Karpas-422 (cell line): ENCODE measurements at regions not wholly inside any gene's neighbourhood (a gene's known extent, or its start where the extent isn't known, plus 50 kb on each side); places are given as distances from the start of the nearest gene placed in this dataset.

ENCODE experiments used
- DNase-seq: peaks from one replicate; pipeline ENCODE4 v3.0.0-alpha.2; 2015
- H2AFZ ChIP-seq: fragments of 200-600 bp; sonication (generic); 2 replicates; pipeline ENCODE4 v1.6.1; 2014; ENCODE audit warnings: antibody characterized with exemption, low read length, mixed read lengths
- H3K27ac ChIP-seq: fragments of 200-600 bp; sonication (generic); 2 replicates; pipeline ENCODE4 v1.5.1; 2014; ENCODE audit warnings: mild to moderate bottlenecking, low read length, moderate library complexity
- H3K27me3 ChIP-seq: fragments of 200-600 bp; sonication (generic); 2 replicates; pipeline ENCODE4 v1.6.1; 2014; ENCODE audit warnings: low read length, mixed read lengths
- H3K36me3 ChIP-seq: fragments of 200-600 bp; sonication (generic); 2 replicates; pipeline ENCODE4 v1.6.1; 2014; ENCODE audit warnings: low read length, mixed read lengths; ENCODE audit not compliant: insufficient read depth
- H3K4me1 ChIP-seq: fragments of 200-600 bp; sonication (generic); 2 replicates; pipeline ENCODE4 v1.6.1; 2014; ENCODE audit warnings: mild to moderate bottlenecking, low read length, mixed read lengths
- H3K4me2 ChIP-seq: fragments of 200-600 bp; sonication (generic); 2 replicates; pipeline ENCODE4 v1.6.1; 2014; ENCODE audit warnings: low read length, low read depth, mild to moderate bottlenecking; ENCODE audit not compliant: poor library complexity, severe bottlenecking
- H3K4me3 ChIP-seq: fragments of 200-600 bp; sonication (generic); 2 replicates; pipeline ENCODE4 v1.5.1; 2014; ENCODE audit warnings: mild to moderate bottlenecking, antibody characterized with exemption, low read length, mixed read lengths
- H3K79me2 ChIP-seq: fragments of 200-600 bp; sonication (generic); 2 replicates; pipeline ENCODE4 v1.6.1; 2014; ENCODE audit warnings: mild to moderate bottlenecking, low read length, mixed read lengths
- H3K9ac ChIP-seq: fragments of 200-600 bp; sonication (generic); 2 replicates; pipeline ENCODE4 v1.6.0; 2014; ENCODE audit warnings: low read length
- H3K9me2 ChIP-seq: fragments of 200-600 bp; sonication (generic), shearing (Covaris generic); replicated peaks from 2 replicates; pipeline ENCODE4 v1.6.0; 2014; ENCODE audit warnings: mild to moderate bottlenecking, low read length, moderate library complexity; ENCODE audit not compliant: insufficient read depth
- H3K9me3 ChIP-seq: fragments of 300-700, 200-600 bp; sonication (generic); 2 replicates; pipeline ENCODE4 v1.6.1; 2014; ENCODE audit warnings: low read length, mixed read lengths
- H4K20me1 ChIP-seq: fragments of 200-600 bp; sonication (generic); 2 replicates; pipeline ENCODE4 v1.6.1; 2014; ENCODE audit warnings: mild to moderate bottlenecking, antibody characterized with exemption, low read length, low read depth; ENCODE audit not compliant: insufficient read depth

- Histone ChIP-seq H2AFZ (no peak overlapping the region), H3K9ac (no peak overlapping the region), H3K4me1 (no peaks in the 10 kb centered on the region), H3K9me2 (no peaks in the 10 kb centered on the region), H3K27me3 (no peaks in the 10 kb centered on the region), H3K4me3 (no peak overlapping the region), H3K27ac (no peak overlapping the region), H3K4me2 (no peak overlapping the region), H3K9me3 (no peaks in the 10 kb centered on the region), H4K20me1 (no peaks in the 10 kb centered on the region), H3K36me3 (no peaks in the 10 kb centered on the region), H3K79me2 (no peaks in the 10 kb centered on the region)
- DNase-seq = no peak
Measured at GRCh38 chr1:175873290-175873935, 130.0 kb upstream of the TNR start.

DNA sequence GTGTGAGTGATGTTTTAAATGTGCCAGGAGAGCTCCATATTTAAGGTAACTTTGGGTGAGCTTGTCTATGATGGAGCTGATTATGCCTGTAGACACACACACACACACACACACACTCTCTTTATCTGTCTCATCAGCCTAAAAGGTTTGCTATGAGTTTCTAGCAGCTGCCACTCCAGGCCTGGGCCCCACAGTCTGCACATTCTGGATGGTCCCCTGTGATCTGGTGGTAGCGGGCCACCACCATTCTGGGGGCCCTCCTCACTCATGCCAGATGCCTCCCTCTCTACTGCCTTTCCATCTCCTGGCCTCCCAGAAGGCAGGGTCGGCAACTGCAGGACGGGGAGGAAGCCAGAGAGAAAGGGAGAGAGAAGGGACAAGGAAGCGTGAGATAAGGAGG lies 129.2 kb upstream of the TNR start:
- H3K79me2 ChIP-seq = no peaks in the 10 kb centered on the region
- no peak for DNase-seq
- H3K9me3 ChIP-seq = no peaks in the 10 kb centered on the region
- H3K4me1 ChIP-seq = no peaks in the 10 kb centered on the region
- no peak overlapping the region for H3K4me3 ChIP-seq
- H4K20me1 ChIP-seq = no peaks in the 10 kb centered on the region
- no peaks in the 10 kb centered on the region for H3K36me3 ChIP-seq
- H3K27me3 ChIP-seq = no peaks in the 10 kb centered on the region
- H3K27ac ChIP-seq = no peak overlapping the region
- H3K9ac ChIP-seq = no peak overlapping the region
- H3K4me2 ChIP-seq = no peak overlapping the region
- H2AFZ ChIP-seq = no peak overlapping the region
- no peaks in the 10 kb centered on the region for H3K9me2 ChIP-seq

DNA sequence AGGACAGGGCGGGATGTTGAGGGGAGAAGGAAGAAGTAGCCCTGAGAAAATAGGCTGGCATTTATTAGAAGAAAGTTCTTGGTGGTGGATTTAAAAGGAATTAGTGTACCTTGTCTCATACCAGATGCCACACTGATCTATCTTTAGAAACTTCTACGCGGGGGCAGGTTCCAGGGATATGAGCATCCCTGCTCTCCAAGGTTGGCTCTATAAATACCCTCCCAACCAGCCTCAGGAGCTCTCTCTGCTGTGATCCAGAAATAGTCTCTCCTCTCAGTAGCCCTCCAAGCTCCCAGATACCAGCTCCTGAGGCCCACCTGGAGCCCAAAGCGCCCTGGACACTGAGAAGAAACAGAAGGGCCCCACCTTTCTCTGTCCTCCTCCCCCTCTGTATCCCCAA lies 128.3 kb upstream of the TNR start:
- H4K20me1 ChIP-seq = no peaks in the 10 kb centered on the region
- no peak overlapping the region for H3K27ac ChIP-seq
- H3K9me2 ChIP-seq = no peaks in the 10 kb centered on the region
- no peaks in the 10 kb centered on the region for H3K4me1 ChIP-seq
- H3K4me3 ChIP-seq = no peak overlapping the region
- no peak overlapping the region for H2AFZ ChIP-seq
- no peaks in the 10 kb centered on the region for H3K79me2 ChIP-seq
- H3K27me3 ChIP-seq = no peaks in the 10 kb centered on the region
- no peak for DNase-seq
- no peaks in the 10 kb centered on the region for H3K36me3 ChIP-seq
- no peak overlapping the region for H3K4me2 ChIP-seq
- H3K9me3 ChIP-seq = no peaks in the 10 kb centered on the region
- H3K9ac ChIP-seq = no peak overlapping the region

GRCh38 chr1:175870217-175870616 lies 126.8 kb upstream of the TNR start:
- no peaks in the 10 kb centered on the region for H3K9me2 ChIP-seq
- no peaks in the 10 kb centered on the region for H3K27me3 ChIP-seq
- no peak for DNase-seq
- no peaks in the 10 kb centered on the region for H4K20me1 ChIP-seq
- H2AFZ ChIP-seq = no peak overlapping the region
- H3K4me2 ChIP-seq = no peak overlapping the region
- no peak overlapping the region for H3K9ac ChIP-seq
- no peak overlapping the region for H3K27ac ChIP-seq
- no peaks in the 10 kb centered on the region for H3K36me3 ChIP-seq
- no peaks in the 10 kb centered on the region for H3K79me2 ChIP-seq
- no peaks in the 10 kb centered on the region for H3K9me3 ChIP-seq
- H3K4me1 ChIP-seq = no peaks in the 10 kb centered on the region
- no peak overlapping the region for H3K4me3 ChIP-seq

- Histone ChIP-seq H3K4me3 (no peak overlapping the region), H3K27me3 (no peaks in the 10 kb centered on the region), H3K27ac (no peak overlapping the region), H4K20me1 (no peaks in the 10 kb centered on the region), H3K4me2 (no peak overlapping the region), H2AFZ (no peak overlapping the region), H3K9me2 (no peaks in the 10 kb centered on the region), H3K36me3 (no peaks in the 10 kb centered on the region), H3K4me1 (no peaks in the 10 kb centered on the region), H3K9ac (no peak overlapping the region), H3K9me3 (no peaks in the 10 kb centered on the region), H3K79me2 (no peaks in the 10 kb centered on the region)
- DNase-seq = no peak
Measured at GRCh38 chr1:175866776-175867175, 123.4 kb upstream of the TNR start.

DNA sequence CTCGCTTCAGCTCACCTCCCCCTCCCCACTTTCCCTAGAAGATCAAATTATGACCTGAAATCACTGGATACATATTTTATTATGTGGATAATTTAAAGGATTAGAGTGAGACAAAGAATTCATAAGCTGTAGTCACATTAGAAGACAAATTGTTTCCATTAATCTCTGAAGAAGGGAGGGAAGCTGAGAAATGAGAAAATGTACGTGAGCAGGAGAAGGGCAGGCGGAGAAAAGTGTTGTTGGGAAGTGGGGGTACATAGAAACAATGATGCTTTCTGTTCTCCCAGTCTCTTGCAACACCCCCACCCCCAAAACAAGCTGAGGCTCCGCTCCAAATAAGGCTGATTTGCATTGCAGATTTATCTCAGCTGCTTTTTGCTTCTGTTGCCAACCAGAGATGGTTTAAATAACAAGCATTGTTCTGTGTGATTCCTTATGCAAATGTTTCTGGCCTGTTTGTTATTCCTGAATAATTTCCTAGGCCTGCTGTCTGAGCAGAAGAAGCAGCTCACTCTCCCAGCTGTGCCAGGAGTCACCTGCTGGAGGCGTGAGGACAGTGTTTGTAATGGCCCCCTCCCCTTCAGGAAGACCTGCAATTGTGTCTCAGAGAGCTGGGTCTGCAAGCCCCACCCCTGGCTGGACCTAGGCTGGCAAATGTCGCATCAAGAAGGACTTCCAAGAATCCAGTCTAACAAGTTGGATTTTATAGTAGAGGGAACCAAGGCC lies 121.8 kb upstream of the TNR start:
- Histone ChIP-seq H3K9me2 (no peaks in the 10 kb centered on the region), H3K9ac (no peak overlapping the region), H3K79me2 (no peaks in the 10 kb centered on the region), H3K4me1 (no peaks in the 10 kb centered on the region), H4K20me1 (no peaks in the 10 kb centered on the region), H3K4me3 (no peak overlapping the region), H2AFZ (no peak overlapping the region), H3K36me3 (no peaks in the 10 kb centered on the region), H3K27me3 (no peaks in the 10 kb centered on the region), H3K9me3 (no peaks in the 10 kb centered on the region), H3K4me2 (no peak overlapping the region), H3K27ac (no peak overlapping the region)
- DNase-seq = no peak

DNA sequence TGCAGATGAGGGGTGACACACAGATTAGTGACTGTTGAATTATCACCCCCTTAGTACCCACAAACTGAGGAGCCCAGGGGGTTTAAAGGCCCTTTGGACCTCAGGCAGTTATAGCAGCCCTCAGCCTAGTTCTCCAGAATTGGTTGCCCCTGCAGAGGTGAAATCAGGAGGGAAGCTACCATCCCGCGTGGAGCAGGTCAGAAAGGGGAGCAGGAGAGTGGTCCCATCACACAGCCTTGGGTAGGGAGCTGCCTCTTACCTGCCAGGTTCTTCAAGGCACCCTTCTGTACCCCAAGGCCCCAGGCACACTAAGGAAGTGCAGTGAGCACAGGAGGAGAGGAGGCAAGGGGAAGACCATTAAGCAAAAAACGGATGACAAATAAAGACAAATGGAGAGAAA lies 121.2 kb upstream of the TNR start:
- Histone ChIP-seq H3K27ac (no peak overlapping the region), H3K27me3 (no peaks in the 10 kb centered on the region), H4K20me1 (no peaks in the 10 kb centered on the region), H3K79me2 (no peaks in the 10 kb centered on the region), H2AFZ (no peak overlapping the region), H3K4me1 (no peaks in the 10 kb centered on the region), H3K9me3 (no peaks in the 10 kb centered on the region), H3K9ac (no peak overlapping the region), H3K9me2 (no peaks in the 10 kb centered on the region), H3K4me2 (no peak overlapping the region), H3K4me3 (no peak overlapping the region), H3K36me3 (no peaks in the 10 kb centered on the region)
- DNase-seq = no peak

DNA sequence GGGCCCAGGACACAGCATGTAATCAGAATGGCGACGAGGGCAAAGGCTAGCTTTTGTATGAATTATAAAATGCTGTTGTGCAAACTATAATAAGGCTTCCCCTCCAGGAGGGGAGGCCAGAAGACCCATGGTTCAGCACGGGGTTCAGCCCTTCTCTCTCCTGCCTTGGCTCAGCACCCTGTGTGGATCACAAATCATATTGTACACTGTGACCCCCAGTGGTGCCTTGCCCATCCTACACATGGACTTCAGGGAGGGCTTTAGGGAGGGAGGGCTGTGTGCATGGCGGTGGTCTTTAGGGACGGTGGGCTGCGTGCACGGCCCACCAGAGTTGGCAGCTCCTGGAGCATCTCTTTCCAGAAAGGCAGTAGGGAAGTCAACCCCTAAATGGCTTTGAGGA lies 120.8 kb upstream of the TNR start:
- no peak overlapping the region for H3K27ac ChIP-seq
- no peaks in the 10 kb centered on the region for H3K9me2 ChIP-seq
- H3K36me3 ChIP-seq = no peaks in the 10 kb centered on the region
- no peak overlapping the region for H2AFZ ChIP-seq
- H3K4me3 ChIP-seq = no peak overlapping the region
- H3K9ac ChIP-seq = no peak overlapping the region
- no peaks in the 10 kb centered on the region for H3K79me2 ChIP-seq
- H3K4me1 ChIP-seq = no peaks in the 10 kb centered on the region
- no peaks in the 10 kb centered on the region for H3K9me3 ChIP-seq
- DNase-seq = no peak
- no peaks in the 10 kb centered on the region for H3K27me3 ChIP-seq
- no peak overlapping the region for H3K4me2 ChIP-seq
- no peaks in the 10 kb centered on the region for H4K20me1 ChIP-seq
